Lower leg skin (tissue), 4 donors: ENCODE measurements at regions not wholly inside any gene's neighbourhood (a gene's known extent, or its start where the extent isn't known, plus 50 kb on each side); places are given as distances from the start of the nearest gene placed in this dataset.

ENCODE experiments used
- DNase-seq, 2 donors: peaks; one replicate each; pipeline ENCODE4 v3.0.0-alpha.2; 2019; ENCODE audit warnings: low spot score in 2 of 2
- H3K4me3 ChIP-seq: fragments of 200-600 bp; sonication (generic); 2 replicates; pipeline ENCODE4 v1.5.1; 2017; ENCODE audit warnings: mild to moderate bottlenecking, low read depth; ENCODE audit not compliant: poor library complexity, severe bottlenecking
- CTCF ChIP-seq, 3 donors: fragments of 450-650 bp; IDR thresholded peaks; one replicate each; pipeline ENCODE4 v1.5.1; 2016; ENCODE audit warnings: antibody characterized with exemption in 3 of 3, mild to moderate bottlenecking in 3 of 3, moderate library complexity in 2 of 3
- POLR2A ChIP-seq, 2 donors: fragments of 450-650 bp; IDR thresholded peaks; one replicate each; pipeline ENCODE4 v1.6.1; 2016 to 2017; ENCODE audit warnings: antibody characterized with exemption in 2 of 2, mild to moderate bottlenecking in 1 of 2, moderate library complexity in 1 of 2
- WGBS, 2 donors: methylation state at CpG; one replicate each; pipeline ENCODE4 v1.1.5; 2018; 5-methylcytosine and 5-hydroxymethylcytosine counted together
- intact Hi-C: fragments of 100-400 bp; cut with DNase I; formaldehyde crosslinking; loops from one replicate; pipeline ENCODE4 v1.15.0; 2023; ENCODE audit warnings: low total_unique reads

GRCh38 chr1:82849460-82849859 is 1048.7 kb downstream of the ADGRL2 start:
- WGBS, 2 donors = 41 to 58% methylated on average over 2 of the region's 2 CpGs
- TF ChIP-seq POLR2A (IDR thresholded peaks at IDR 0.05) (no peak), CTCF (IDR thresholded peaks at IDR 0.05) (no peak)
- no peak for DNase-seq
- intact Hi-C loops = loop anchor here (5.0 kb wide), 1 partner anchor 1462 kb away; no protein-coding TSS in a partner anchor
- H3K4me3 ChIP-seq = no peak overlapping the region

- intact Hi-C loops = loop anchor here (5.0 kb wide), 1 partner anchor 1461 kb away; no protein-coding TSS in a partner anchor
- no peak for DNase-seq
- WGBS, 2 donors = 56% methylated on average over 1 of the region's 1 CpG
- TF ChIP-seq CTCF (IDR thresholded peaks at IDR 0.05) (no peak), POLR2A (IDR thresholded peaks at IDR 0.05) (no peak)
- no peak overlapping the region for H3K4me3 ChIP-seq
Measured at GRCh38 chr1:82848043-82848442, 1047.3 kb downstream of the ADGRL2 start.

GRCh38 chr1:82845866-82846265 is 1045.1 kb downstream of the ADGRL2 start:
- intact Hi-C loops = loop anchor here (5.0 kb wide), 1 partner anchor 1459 kb away; no protein-coding TSS in a partner anchor
- TF ChIP-seq CTCF (IDR thresholded peaks at IDR 0.05) = no peak
- WGBS, 2 donors = 92 to 93% methylated on average over 2 of the region's 2 CpGs
- no peak for DNase-seq
- no peak overlapping the region for H3K4me3 ChIP-seq

- DNase-seq = no peak
- intact Hi-C loops = loop anchor here (5.0 kb wide), 1 partner anchor 1458 kb away; no protein-coding TSS in a partner anchor
- TF ChIP-seq CTCF (IDR thresholded peaks at IDR 0.05) (no peak), POLR2A (IDR thresholded peaks at IDR 0.05) (no peak)
- no peak overlapping the region for H3K4me3 ChIP-seq
- 73 to 78% methylated on average over 4 of the region's 4 CpGs for WGBS, 2 donors
Measured at GRCh38 chr1:82844911-82845827, 1044.4 kb downstream of the ADGRL2 start.

- intact Hi-C loops = no loop called here
- no peak for DNase-seq
- 98 to 99% methylated on average over 2 of the region's 2 CpGs for WGBS, 2 donors
- TF ChIP-seq CTCF (IDR thresholded peaks at IDR 0.05) (no peak), POLR2A (IDR thresholded peaks at IDR 0.05) (no peak)
- no peak overlapping the region for H3K4me3 ChIP-seq
Measured at GRCh38 chr1:82844447-82844846, 1043.7 kb downstream of the ADGRL2 start.
